ENCODE measurements at regions not wholly inside any gene's neighbourhood (a gene's known extent, or its start where the extent isn't known, plus 50 kb on each side); places are given as distances from the start of the nearest gene placed in this dataset.

GRCh38 chr1:56045477-56045876 is 533.9 kb downstream of the PLPP3 start:
- in situ Hi-C loops (cut with MboI; ENCODE audit: low pct_unique_long_range_greater_than_20kb, low sequenced_read_pairs, unreplicated experiment), result no loop called here
- no peak for DNase-seq (ENCODE audit: low spot score)
- no peak for TF ChIP-seq CTCF (IDR thresholded peaks at IDR 0.05; ENCODE audit: extremely low read depth, insufficient read depth, missing control alignments)

- no peak for DNase-seq (ENCODE audit: low spot score)
- no peak for TF ChIP-seq CTCF (IDR thresholded peaks at IDR 0.05; ENCODE audit: extremely low read depth, insufficient read depth, missing control alignments)
- in situ Hi-C loops (cut with MboI; ENCODE audit: low pct_unique_long_range_greater_than_20kb, low sequenced_read_pairs, unreplicated experiment), result no loop called here
Observed at GRCh38 chr1:56045062-56045461, 534.3 kb downstream of the PLPP3 start.

- no peak for TF ChIP-seq CTCF (IDR thresholded peaks at IDR 0.05; ENCODE audit: extremely low read depth, insufficient read depth, missing control alignments)
- in situ Hi-C loops (cut with MboI; ENCODE audit: low pct_unique_long_range_greater_than_20kb, low sequenced_read_pairs, unreplicated experiment), result no loop called here
- no peak for DNase-seq (ENCODE audit: low spot score)
Observed at GRCh38 chr1:56036479-56036878, 542.9 kb downstream of the PLPP3 start.

- DNase-seq (ENCODE audit: low spot score), result no peak
- in situ Hi-C loops (cut with MboI; ENCODE audit: low pct_unique_long_range_greater_than_20kb, low sequenced_read_pairs, unreplicated experiment), result no loop called here
Observed at GRCh38 chr1:56034847-56035481, 544.4 kb downstream of the PLPP3 start.

GRCh38 chr1:56034222-56034621 is 545.1 kb downstream of the PLPP3 start:
- DNase-seq (ENCODE audit: low spot score), result no peak
- TF ChIP-seq CTCF (IDR thresholded peaks at IDR 0.05; ENCODE audit: extremely low read depth, insufficient read depth, missing control alignments), result no peak
- in situ Hi-C loops (cut with MboI; ENCODE audit: low pct_unique_long_range_greater_than_20kb, low sequenced_read_pairs, unreplicated experiment), result no loop called here

More at GRCh38 chr1:56034847-56035481, 544.4 kb downstream of the PLPP3 start:
- TF ChIP-seq CTCF (IDR thresholded peaks at IDR 0.05; ENCODE audit: extremely low read depth, insufficient read depth, missing control alignments), result no peak

- no peak for TF ChIP-seq CTCF (IDR thresholded peaks at IDR 0.05; ENCODE audit: extremely low read depth, insufficient read depth, missing control alignments)
- DNase-seq (ENCODE audit: low spot score), result no peak
- in situ Hi-C loops (cut with MboI; ENCODE audit: low pct_unique_long_range_greater_than_20kb, low sequenced_read_pairs, unreplicated experiment), result no loop called here
Observed at GRCh38 chr1:56033321-56034037, 545.9 kb downstream of the PLPP3 start.
